Thoracic aorta (tissue), 2 donors: ENCODE measurements at regions not wholly inside any gene's neighbourhood (a gene's known extent, or its start where the extent isn't known, plus 50 kb on each side); places are given as distances from the start of the nearest gene placed in this dataset.

ENCODE experiments used
- ATAC-seq: fragments of 150-250 bp; one replicate; pipeline ENCODE4 v1.8.0; 2017; ENCODE audit warnings: low read depth; ENCODE audit not compliant: insufficient number of reproducible peaks, low FRiP score
- DNase-seq: peaks from one replicate; pipeline ENCODE4 v3.0.0-alpha.2; 2020; ENCODE audit warnings: low spot score
- H3K27ac ChIP-seq, 2 donors: fragments of 200-600 bp; sonication (generic); 1 replicate in 1 of 2; 2 replicates in 1 of 2; pipeline ENCODE4 v1.5.1; 2016; ENCODE audit warnings: mild to moderate bottlenecking in 2 of 2, moderate library complexity in 2 of 2
- H3K27me3 ChIP-seq: fragments of 200-600 bp; sonication (generic); replicated peaks from 2 replicates; pipeline ENCODE4 v1.6.0; 2016; ENCODE audit warnings: mild to moderate bottlenecking; ENCODE audit not compliant: insufficient read depth
- H3K36me3 ChIP-seq: fragments of 200-600 bp; sonication (generic); one replicate; pipeline ENCODE4 v1.5.1; 2016
- H3K4me1 ChIP-seq, 2 donors: fragments of 200-600 bp; sonication (generic); 1 replicate in 1 of 2; 2 replicates in 1 of 2; pipeline versions ENCODE4 v1.5.1 to v1.6.0; 2016; ENCODE audit warnings: low read depth in 2 of 2, mild to moderate bottlenecking in 1 of 2; ENCODE audit not compliant: control insufficient read depth in 1 of 2
- H3K4me3 ChIP-seq: fragments of 200-600 bp; sonication (generic); 2 replicates; pipeline ENCODE4 v1.5.1; 2016; ENCODE audit warnings: mild to moderate bottlenecking
- H3K9me3 ChIP-seq: fragments of 200-600 bp; sonication (generic); 2 replicates; pipeline ENCODE4 v1.5.1; 2016
- TF ChIP-seq, protein P1 (sequence below): fragments of 200-600 bp; sonication (generic); IDR thresholded peaks from one replicate; pipeline ENCODE4 v1.5.1; 2019; ENCODE audit warnings: antibody characterized with exemption

GRCh38 chr1:5720936-5721335 lies 271.3 kb downstream of the NPHP4 start:
- Histone ChIP-seq H3K27ac (no peak overlapping the region), H3K36me3 (no peaks in the 10 kb centered on the region), H3K4me3 (no peak overlapping the region), H3K4me1 (no peaks in the 10 kb centered on the region), H3K27me3 (no peaks in the 10 kb centered on the region), H3K9me3 (no peaks in the 10 kb centered on the region)
- no peak for ATAC-seq
- TF ChIP-seq, protein P1, sequence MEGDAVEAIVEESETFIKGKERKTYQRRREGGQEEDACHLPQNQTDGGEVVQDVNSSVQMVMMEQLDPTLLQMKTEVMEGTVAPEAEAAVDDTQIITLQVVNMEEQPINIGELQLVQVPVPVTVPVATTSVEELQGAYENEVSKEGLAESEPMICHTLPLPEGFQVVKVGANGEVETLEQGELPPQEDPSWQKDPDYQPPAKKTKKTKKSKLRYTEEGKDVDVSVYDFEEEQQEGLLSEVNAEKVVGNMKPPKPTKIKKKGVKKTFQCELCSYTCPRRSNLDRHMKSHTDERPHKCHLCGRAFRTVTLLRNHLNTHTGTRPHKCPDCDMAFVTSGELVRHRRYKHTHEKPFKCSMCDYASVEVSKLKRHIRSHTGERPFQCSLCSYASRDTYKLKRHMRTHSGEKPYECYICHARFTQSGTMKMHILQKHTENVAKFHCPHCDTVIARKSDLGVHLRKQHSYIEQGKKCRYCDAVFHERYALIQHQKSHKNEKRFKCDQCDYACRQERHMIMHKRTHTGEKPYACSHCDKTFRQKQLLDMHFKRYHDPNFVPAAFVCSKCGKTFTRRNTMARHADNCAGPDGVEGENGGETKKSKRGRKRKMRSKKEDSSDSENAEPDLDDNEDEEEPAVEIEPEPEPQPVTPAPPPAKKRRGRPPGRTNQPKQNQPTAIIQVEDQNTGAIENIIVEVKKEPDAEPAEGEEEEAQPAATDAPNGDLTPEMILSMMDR, result no peak
- DNase-seq, result no peak

DNA sequence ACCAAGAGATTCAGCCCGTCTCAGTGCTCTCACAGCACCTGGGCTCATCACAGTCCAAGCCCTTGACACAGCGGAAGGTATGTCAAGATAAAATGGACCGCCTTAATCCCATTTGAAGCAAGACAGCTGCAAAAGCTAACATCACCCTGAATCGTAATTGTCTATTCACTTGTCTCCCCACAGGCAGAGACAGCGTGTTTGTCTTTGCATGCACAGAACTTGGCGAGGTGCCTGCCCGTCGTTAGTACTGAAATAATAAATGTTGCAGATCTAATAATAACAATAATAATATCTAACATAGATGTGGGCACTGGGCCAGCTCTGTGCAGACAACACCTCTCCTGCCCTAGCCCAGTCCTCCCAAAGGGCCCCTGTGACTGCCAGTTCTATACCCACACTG lies 271.7 kb downstream of the NPHP4 start:
- DNase-seq (no peak), ATAC-seq (no peak)
- Histone ChIP-seq H3K27ac (no peak overlapping the region), H3K4me1 (no peaks in the 10 kb centered on the region), H3K9me3 (no peaks in the 10 kb centered on the region), H3K27me3 (no peaks in the 10 kb centered on the region), H3K4me3 (no peak overlapping the region), H3K36me3 (no peaks in the 10 kb centered on the region)
- TF ChIP-seq, protein P1, result no peak

- ATAC-seq (no peak), DNase-seq (no peak)
- Histone ChIP-seq H3K27me3 (no peaks in the 10 kb centered on the region), H3K4me1 (no peaks in the 10 kb centered on the region), H3K9me3 (no peaks in the 10 kb centered on the region), H3K36me3 (no peaks in the 10 kb centered on the region), H3K27ac (no peak overlapping the region), H3K4me3 (no peak overlapping the region)
- TF ChIP-seq, protein P1, result no peak
Measured at GRCh38 chr1:5720045-5720444, 272.2 kb downstream of the NPHP4 start.

GRCh38 chr1:5718831-5719632 lies 273.2 kb downstream of the NPHP4 start:
- no peaks in the 10 kb centered on the region for H3K27me3 ChIP-seq
- DNase-seq, result no peak
- no peaks in the 10 kb centered on the region for H3K9me3 ChIP-seq
- H3K36me3 ChIP-seq, result no peaks in the 10 kb centered on the region
- no peak overlapping the region for H3K27ac ChIP-seq
- H3K4me1 ChIP-seq, result no peaks in the 10 kb centered on the region
- TF ChIP-seq, protein P1, result no peak
- no peak for ATAC-seq
- no peak overlapping the region for H3K4me3 ChIP-seq

GRCh38 chr1:5717031-5717682 lies 275.1 kb downstream of the NPHP4 start:
- H3K27me3 ChIP-seq, result no peaks in the 10 kb centered on the region

More at GRCh38 chr1:5717031-5717682, 275.1 kb downstream of the NPHP4 start:
- Histone ChIP-seq H3K4me1 (no peaks in the 10 kb centered on the region), H3K9me3 (no peaks in the 10 kb centered on the region), H3K27ac (no peak overlapping the region), H3K4me3 (no peak overlapping the region), H3K36me3 (no peaks in the 10 kb centered on the region)
- ATAC-seq (no peak), DNase-seq (no peak)
- TF ChIP-seq, protein P1, result no peak
